Keratinocyte (primary cell): ENCODE measurements at regions not wholly inside any gene's neighbourhood (a gene's known extent, or its start where the extent isn't known, plus 50 kb on each side); places are given as distances from the start of the nearest gene placed in this dataset.

Experiments used
- DNase-seq: peaks from one replicate; pipeline ENCODE4 v3.0.0-alpha.2; 2011; ENCODE audit warnings: low read depth, missing footprints, low spot score
- FAIRE-seq: peaks from 2 replicates; lab custom pipeline; 2011; peaks lifted over from hg19 to GRCh38; lab: Jason Lieb, UNC
- H2AFZ ChIP-seq: 2 replicates; pipeline ENCODE4 v1.6.0; 2012; ENCODE audit warnings: low read length, control low read depth, inconsistent platforms; ENCODE audit not compliant: control insufficient read depth
- H3K27ac ChIP-seq: 2 replicates; pipeline ENCODE4 v1.5.1; 2011; ENCODE audit warnings: low read length; ENCODE audit not compliant: control insufficient read depth, insufficient read depth
- H3K27me3 ChIP-seq: 3 replicates; pipeline ENCODE4 v1.6.0; 2011; ENCODE audit warnings: low read length; ENCODE audit not compliant: control insufficient read depth, insufficient read depth; ENCODE audit errors: extremely low read depth
- H3K36me3 ChIP-seq, 2 experiments: 2 replicates in 1 of 2; 3 replicates in 1 of 2; pipeline ENCODE4 v1.5.1; 2011; ENCODE audit warnings: low read length in 2 of 2, mild to moderate bottlenecking in 1 of 2; ENCODE audit not compliant: control insufficient read depth in 2 of 2, insufficient read depth in 2 of 2; ENCODE audit errors: extremely low read depth in 1 of 2
- H3K4me1 ChIP-seq: 3 replicates; pipeline ENCODE4 v1.5.1; 2011; ENCODE audit warnings: low read length; ENCODE audit not compliant: control insufficient read depth, insufficient read depth; ENCODE audit errors: extremely low read depth
- H3K4me2 ChIP-seq: 3 replicates; pipeline ENCODE4 v1.6.0; 2011; ENCODE audit warnings: low read depth, low read length; ENCODE audit not compliant: control insufficient read depth, insufficient read depth; ENCODE audit errors: extremely low read depth
- H3K4me3 ChIP-seq, 3 experiments: fragments of 200-600 bp in 1 of 3; sonication (generic) in 1 of 3; 2 replicates in 2 of 3; 3 replicates in 1 of 3; pipeline ENCODE4 v1.5.1; 2011 to 2016; ENCODE audit warnings: low read length in 3 of 3, mild to moderate bottlenecking in 3 of 3, control low read depth in 2 of 3, inconsistent platforms in 1 of 3, low read depth in 1 of 3, mixed read lengths in 1 of 3, mixed run types in 1 of 3, moderate library complexity in 1 of 3; ENCODE audit not compliant: control insufficient read depth in 2 of 3, insufficient read depth in 2 of 3; ENCODE audit errors: extremely low read depth in 1 of 3
- H3K79me2 ChIP-seq: 2 replicates; pipeline ENCODE4 v1.6.0; 2012; ENCODE audit warnings: low read length; ENCODE audit not compliant: control insufficient read depth, insufficient read depth
- H3K9ac ChIP-seq: 3 replicates; pipeline ENCODE4 v1.6.0; 2011; ENCODE audit warnings: low read length; ENCODE audit not compliant: control insufficient read depth, insufficient read depth; ENCODE audit errors: extremely low read depth
- H3K9me1 ChIP-seq: 3 replicates; pipeline ENCODE4 v1.6.0; 2011; ENCODE audit warnings: low read length; ENCODE audit not compliant: control insufficient read depth, insufficient read depth; ENCODE audit errors: extremely low read depth
- H3K9me3 ChIP-seq: 2 replicates; pipeline ENCODE4 v1.5.1; 2012; ENCODE audit warnings: low read depth, low read length; ENCODE audit not compliant: control insufficient read depth
- H4K20me1 ChIP-seq: 3 replicates; pipeline ENCODE4 v1.6.0; 2011; ENCODE audit warnings: low read length; ENCODE audit not compliant: control insufficient read depth, insufficient read depth; ENCODE audit errors: extremely low read depth
- EZH2 ChIP-seq: IDR thresholded peaks from one replicate; pipeline ENCODE4 v1.6.1; 2012; ENCODE audit warnings: inconsistent platforms, mild to moderate bottlenecking, low read length, moderate library complexity
- dilution Hi-C: fragments of 300-500 bp; cut with MboI; formaldehyde crosslinking; loops from one replicate; pipeline ENCODE4 v1.7.0; 2020; ENCODE audit warnings: low sequenced_read_pairs; ENCODE audit not compliant: extremely low pct_ligation_motif_present
- TF ChIP-seq, protein P1 (sequence below), 3 experiments: IDR thresholded peaks in 1 of 3; conservative IDR thresholded peaks in 1 of 3; optimal IDR thresholded peaks in 1 of 3; 2 replicates in 2 of 3; 3 replicates in 1 of 3; pipeline versions ENCODE3 to v1.5.1; 2011; ENCODE audit warnings: low read length in 3 of 3, mild to moderate bottlenecking in 3 of 3, moderate library complexity in 2 of 3, control low read depth in 1 of 3, inconsistent platforms in 1 of 3; ENCODE audit not compliant: insufficient read depth in 2 of 3; ENCODE audit errors: extremely low read depth in 1 of 3

DNA sequence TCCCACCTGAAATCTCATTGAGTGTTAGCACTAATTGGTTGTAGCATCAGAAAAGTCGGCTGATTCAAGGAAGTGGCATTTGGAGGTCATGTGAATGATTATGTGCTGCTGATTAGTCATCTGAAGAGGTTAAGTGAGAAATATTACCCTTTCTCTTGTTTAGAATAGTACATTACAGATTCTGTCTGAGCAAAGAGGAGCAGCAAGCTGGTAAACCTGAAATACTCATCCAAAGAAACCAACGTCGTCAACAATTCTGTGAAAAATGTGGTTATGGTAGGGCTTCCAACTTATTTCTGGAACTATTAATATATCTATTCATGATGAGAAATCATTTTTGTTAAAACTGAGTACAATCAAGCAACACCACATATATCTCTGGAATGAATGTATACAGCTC lies 1024.9 kb downstream of the TUSC7 start:
- Histone ChIP-seq H2AFZ (no peak overlapping the region), H3K27me3 (no peaks in the 10 kb centered on the region), H3K4me1 (peaks cover 13% of the 10 kb centered on the region), H3K4me2 (no peak overlapping the region), H4K20me1 (no peaks in the 10 kb centered on the region), H3K9me3 (no peaks in the 10 kb centered on the region), H3K36me3 (no peaks in the 10 kb centered on the region), H3K4me3 (no peak overlapping the region), H3K27ac (peak overlapping the region; percentile 33), H3K9me1 (no peaks in the 10 kb centered on the region), H3K79me2 (no peaks in the 10 kb centered on the region), H3K9ac (no peak overlapping the region)
- TF ChIP-seq, protein P1, sequence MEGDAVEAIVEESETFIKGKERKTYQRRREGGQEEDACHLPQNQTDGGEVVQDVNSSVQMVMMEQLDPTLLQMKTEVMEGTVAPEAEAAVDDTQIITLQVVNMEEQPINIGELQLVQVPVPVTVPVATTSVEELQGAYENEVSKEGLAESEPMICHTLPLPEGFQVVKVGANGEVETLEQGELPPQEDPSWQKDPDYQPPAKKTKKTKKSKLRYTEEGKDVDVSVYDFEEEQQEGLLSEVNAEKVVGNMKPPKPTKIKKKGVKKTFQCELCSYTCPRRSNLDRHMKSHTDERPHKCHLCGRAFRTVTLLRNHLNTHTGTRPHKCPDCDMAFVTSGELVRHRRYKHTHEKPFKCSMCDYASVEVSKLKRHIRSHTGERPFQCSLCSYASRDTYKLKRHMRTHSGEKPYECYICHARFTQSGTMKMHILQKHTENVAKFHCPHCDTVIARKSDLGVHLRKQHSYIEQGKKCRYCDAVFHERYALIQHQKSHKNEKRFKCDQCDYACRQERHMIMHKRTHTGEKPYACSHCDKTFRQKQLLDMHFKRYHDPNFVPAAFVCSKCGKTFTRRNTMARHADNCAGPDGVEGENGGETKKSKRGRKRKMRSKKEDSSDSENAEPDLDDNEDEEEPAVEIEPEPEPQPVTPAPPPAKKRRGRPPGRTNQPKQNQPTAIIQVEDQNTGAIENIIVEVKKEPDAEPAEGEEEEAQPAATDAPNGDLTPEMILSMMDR (optimal IDR thresholded peaks at IDR 0.05 in 1 of 3, IDR thresholded peaks at IDR 0.05 in 1 of 3, conservative IDR thresholded peaks at IDR 0.05 in 1 of 3; ENCODE audit: extremely low read depth in 1 of 3, insufficient read depth in 2 of 3, low read length in 3 of 3): no peak
- no peak for TF ChIP-seq EZH2
- DNase-seq: no peak
- FAIRE-seq: peak; percentile 20
- dilution Hi-C loops: no loop called here

DNA sequence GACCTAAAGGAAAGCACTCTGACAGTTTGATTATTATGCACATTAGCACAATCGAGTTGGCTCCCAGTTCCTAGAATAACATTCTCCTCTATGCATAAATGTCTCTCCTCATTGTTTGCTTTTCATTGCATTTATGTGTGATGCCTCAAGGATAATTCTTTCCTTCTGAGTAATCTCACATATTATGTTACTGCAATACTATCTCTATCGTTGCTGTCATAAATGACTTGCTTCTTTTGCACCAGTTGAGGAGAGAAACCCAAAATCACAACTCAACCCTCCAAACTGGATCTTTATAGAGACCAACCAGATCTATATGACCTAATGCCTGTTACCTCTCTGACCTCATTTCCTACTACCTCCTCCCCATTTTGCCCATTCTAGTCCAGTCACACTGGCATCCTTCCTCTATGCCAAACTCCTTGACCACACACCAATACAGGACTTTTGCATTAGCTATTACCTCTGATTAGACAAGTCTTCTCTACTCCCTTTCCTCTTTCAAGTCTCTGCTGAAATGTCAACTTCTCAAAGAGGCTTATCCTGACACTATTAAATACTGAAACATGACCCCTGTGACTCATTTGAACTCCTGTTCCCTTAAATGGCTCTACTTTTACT lies 1026.0 kb downstream of the TUSC7 start:
- FAIRE-seq (peak; percentile 52), DNase-seq (no peak)
- H4K20me1 ChIP-seq: no peaks in the 10 kb centered on the region
- H3K79me2 ChIP-seq: no peaks in the 10 kb centered on the region
- H3K4me3 ChIP-seq: no peak overlapping the region
- H3K36me3 ChIP-seq: no peaks in the 10 kb centered on the region
- no peaks in the 10 kb centered on the region for H3K27me3 ChIP-seq
- no peaks in the 10 kb centered on the region for H3K9me1 ChIP-seq
- peak overlapping the region; percentile 49 for H3K4me2 ChIP-seq
- no peaks in the 10 kb centered on the region for H3K9me3 ChIP-seq
- H2AFZ ChIP-seq: no peak overlapping the region
- H3K27ac ChIP-seq: no peak overlapping the region
- dilution Hi-C loops: no loop called here
- H3K4me1 ChIP-seq: peaks cover 13% of the 10 kb centered on the region
- TF ChIP-seq EZH2: no peak
- TF ChIP-seq, protein P1 (optimal IDR thresholded peaks at IDR 0.05 in 1 of 3, IDR thresholded peaks at IDR 0.05 in 1 of 3, conservative IDR thresholded peaks at IDR 0.05 in 1 of 3; ENCODE audit: extremely low read depth in 1 of 3, insufficient read depth in 2 of 3, low read length in 3 of 3): no peak
- H3K9ac ChIP-seq: no peak overlapping the region
